ENCODE measurements at regions not wholly inside any gene's neighbourhood (a gene's known extent, or its start where the extent isn't known, plus 50 kb on each side); places are given as distances from the start of the nearest gene placed in this dataset.

GRCh38 chr12:111034083-111034885, 113.9 kb upstream of the MYL2 start, which contains the start of gene CUX2:
CUX2 (plus strand) TSS chr12:111034165.
- TF ChIP-seq CTCF (IDR thresholded peaks at IDR 0.05; ENCODE audit: low read depth, low read length) = no peak
- Histone ChIP-seq H3K9me3 (ENCODE audit: control insufficient read depth, insufficient read depth, low read length) (no peaks in the 10 kb centered on the region), H3K4me3 (ENCODE audit: low read depth, low read length) (no peak within 1 kb of the TSS), H3K27ac (ENCODE audit: low read depth, low read length) (no peak within 1 kb of the TSS), H3K27me3 (ENCODE audit: control insufficient read depth, insufficient read depth, low read length) (peaks cover 43% of the 10 kb centered on the region)
- POLR2A ChIA-PET = no interaction called here
- CTCF ChIA-PET = no interaction called here
- no peak for DNase-seq (ENCODE audit: low read depth, low spot score)

GRCh38 chr12:111033281-111034082, 113.1 kb upstream of the MYL2 start:
- Histone ChIP-seq H3K27me3 (ENCODE audit: control insufficient read depth, insufficient read depth, low read length) (peaks cover 45% of the 10 kb centered on the region), H3K27ac (ENCODE audit: low read depth, low read length) (no peak overlapping the region), H3K9me3 (ENCODE audit: control insufficient read depth, insufficient read depth, low read length) (no peaks in the 10 kb centered on the region), H3K4me3 (ENCODE audit: low read depth, low read length) (no peak overlapping the region)
- no peak for TF ChIP-seq CTCF (IDR thresholded peaks at IDR 0.05; ENCODE audit: low read depth, low read length)
- POLR2A ChIA-PET = no interaction called here
- CTCF ChIA-PET = no interaction called here
- DNase-seq (ENCODE audit: low read depth, low spot score) = no peak

- ChIA-PET POLR2A (no interaction called here), CTCF (no interaction called here)
- Histone ChIP-seq H3K27me3 (ENCODE audit: control insufficient read depth, insufficient read depth, low read length) (peaks cover 43% of the 10 kb centered on the region), H3K4me3 (ENCODE audit: low read depth, low read length) (no peak overlapping the region), H3K9me3 (ENCODE audit: control insufficient read depth, insufficient read depth, low read length) (no peaks in the 10 kb centered on the region), H3K27ac (ENCODE audit: low read depth, low read length) (no peak overlapping the region)
- DNase-seq (ENCODE audit: low read depth, low spot score) = no peak
- no peak for TF ChIP-seq CTCF (IDR thresholded peaks at IDR 0.05; ENCODE audit: low read depth, low read length)
Observed at GRCh38 chr12:111032591-111032919, 112.2 kb upstream of the MYL2 start.

GRCh38 chr12:111031916-111032590, 111.7 kb upstream of the MYL2 start:
- Histone ChIP-seq H3K27ac (ENCODE audit: low read depth, low read length) (no peak overlapping the region), H3K9me3 (ENCODE audit: control insufficient read depth, insufficient read depth, low read length) (no peaks in the 10 kb centered on the region), H3K4me3 (ENCODE audit: low read depth, low read length) (no peak overlapping the region), H3K27me3 (ENCODE audit: control insufficient read depth, insufficient read depth, low read length) (peaks cover 43% of the 10 kb centered on the region)
- CTCF ChIA-PET = no interaction called here
- no peak for TF ChIP-seq CTCF (IDR thresholded peaks at IDR 0.05; ENCODE audit: low read depth, low read length)
- no peak for DNase-seq (ENCODE audit: low read depth, low spot score)
- POLR2A ChIA-PET = no interaction called here

- ChIA-PET CTCF (no interaction called here), POLR2A (no interaction called here)
- H3K27ac ChIP-seq (ENCODE audit: low read depth, low read length) = no peak overlapping the region
- no peaks in the 10 kb centered on the region for H3K9me3 ChIP-seq (ENCODE audit: control insufficient read depth, insufficient read depth, low read length)
- H3K27me3 ChIP-seq (ENCODE audit: control insufficient read depth, insufficient read depth, low read length) = peaks cover 35% of the 10 kb centered on the region
- H3K4me3 ChIP-seq (ENCODE audit: low read depth, low read length) = no peak overlapping the region
- no peak for DNase-seq (ENCODE audit: low read depth, low spot score)
- no peak for TF ChIP-seq CTCF (IDR thresholded peaks at IDR 0.05; ENCODE audit: low read depth, low read length)
Observed at GRCh38 chr12:111030800-111031199, 110.4 kb upstream of the MYL2 start.
